ENCODE measurements at regions not wholly inside any gene's neighbourhood (a gene's known extent, or its start where the extent isn't known, plus 50 kb on each side); places are given as distances from the start of the nearest gene placed in this dataset.

DNA sequence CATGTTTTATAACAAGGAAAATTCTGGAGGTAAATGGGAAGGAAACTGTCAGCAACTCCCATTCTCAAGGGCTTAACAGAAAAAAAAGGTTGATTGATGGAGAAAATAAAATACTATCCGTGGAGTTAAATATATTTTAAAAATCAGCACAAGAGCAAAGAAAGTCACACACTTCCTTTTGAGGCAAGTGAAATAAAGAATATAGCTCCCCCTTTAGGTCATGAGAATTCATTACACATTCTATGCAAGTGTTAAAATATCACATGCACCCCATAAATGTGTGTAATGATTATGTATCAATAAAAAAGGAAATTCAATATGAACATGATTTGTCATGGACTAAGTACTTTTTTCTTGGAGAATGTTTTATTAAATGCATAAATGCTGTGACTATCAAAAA lies 349.2 kb downstream of the TPBG start:
- TF ChIP-seq, protein P1, sequence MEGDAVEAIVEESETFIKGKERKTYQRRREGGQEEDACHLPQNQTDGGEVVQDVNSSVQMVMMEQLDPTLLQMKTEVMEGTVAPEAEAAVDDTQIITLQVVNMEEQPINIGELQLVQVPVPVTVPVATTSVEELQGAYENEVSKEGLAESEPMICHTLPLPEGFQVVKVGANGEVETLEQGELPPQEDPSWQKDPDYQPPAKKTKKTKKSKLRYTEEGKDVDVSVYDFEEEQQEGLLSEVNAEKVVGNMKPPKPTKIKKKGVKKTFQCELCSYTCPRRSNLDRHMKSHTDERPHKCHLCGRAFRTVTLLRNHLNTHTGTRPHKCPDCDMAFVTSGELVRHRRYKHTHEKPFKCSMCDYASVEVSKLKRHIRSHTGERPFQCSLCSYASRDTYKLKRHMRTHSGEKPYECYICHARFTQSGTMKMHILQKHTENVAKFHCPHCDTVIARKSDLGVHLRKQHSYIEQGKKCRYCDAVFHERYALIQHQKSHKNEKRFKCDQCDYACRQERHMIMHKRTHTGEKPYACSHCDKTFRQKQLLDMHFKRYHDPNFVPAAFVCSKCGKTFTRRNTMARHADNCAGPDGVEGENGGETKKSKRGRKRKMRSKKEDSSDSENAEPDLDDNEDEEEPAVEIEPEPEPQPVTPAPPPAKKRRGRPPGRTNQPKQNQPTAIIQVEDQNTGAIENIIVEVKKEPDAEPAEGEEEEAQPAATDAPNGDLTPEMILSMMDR (IDR thresholded peaks at IDR 0.05) = peak in 2 of 4 donors; percentile 5 to 20
- no peak for TF ChIP-seq POLR2A (IDR thresholded peaks at IDR 0.05)

Data from right lobe of liver (tissue), 4 donors.